HG03460 (cell line): ENCODE measurements at regions not wholly inside any gene's neighbourhood (a gene's known extent, or its start where the extent isn't known, plus 50 kb on each side); places are given as distances from the start of the nearest gene placed in this dataset.

Experiments
- ATAC-seq: cut with Tn5 transposase; IDR thresholded peaks from one replicate; pipeline ENCODE4 v1.9.1; 2021; ENCODE audit not compliant: unreplicated experiment

GRCh38 chr4:53778155-53778554 lies 186.9 kb upstream of the LNX1 start:
- ATAC-seq = no peak

- no peak for ATAC-seq
These were observed 186.1 kb upstream of the LNX1 start for GRCh38 chr4:53777244-53777984.

GRCh38 chr4:53776141-53776540 lies 184.9 kb upstream of the LNX1 start:
- ATAC-seq = no peak

- no peak for ATAC-seq
These were observed 184.1 kb upstream of the LNX1 start for GRCh38 chr4:53775381-53775780.

- ATAC-seq = no peak
These were observed 180.0 kb upstream of the LNX1 start for GRCh38 chr4:53771326-53771725.

DNA sequence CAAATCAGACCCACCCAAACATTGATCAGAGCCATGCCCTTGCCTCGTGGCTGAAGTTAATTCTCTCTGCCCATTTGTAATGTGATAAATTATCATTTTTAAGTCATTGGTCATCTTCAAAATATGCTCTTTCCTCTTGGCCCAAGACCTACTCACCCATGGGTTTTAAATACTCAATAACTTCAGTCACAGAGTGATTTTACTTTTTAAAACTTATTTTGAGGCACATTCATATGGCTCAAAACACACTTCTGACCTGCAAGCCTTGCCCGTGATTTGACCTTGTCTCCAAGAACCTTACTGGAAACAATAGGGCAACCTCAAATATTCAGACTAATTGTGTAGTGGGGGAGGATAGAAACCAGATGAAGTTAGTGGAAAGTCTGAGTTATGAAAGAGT lies 176.2 kb upstream of the LNX1 start:
- no peak for ATAC-seq

DNA sequence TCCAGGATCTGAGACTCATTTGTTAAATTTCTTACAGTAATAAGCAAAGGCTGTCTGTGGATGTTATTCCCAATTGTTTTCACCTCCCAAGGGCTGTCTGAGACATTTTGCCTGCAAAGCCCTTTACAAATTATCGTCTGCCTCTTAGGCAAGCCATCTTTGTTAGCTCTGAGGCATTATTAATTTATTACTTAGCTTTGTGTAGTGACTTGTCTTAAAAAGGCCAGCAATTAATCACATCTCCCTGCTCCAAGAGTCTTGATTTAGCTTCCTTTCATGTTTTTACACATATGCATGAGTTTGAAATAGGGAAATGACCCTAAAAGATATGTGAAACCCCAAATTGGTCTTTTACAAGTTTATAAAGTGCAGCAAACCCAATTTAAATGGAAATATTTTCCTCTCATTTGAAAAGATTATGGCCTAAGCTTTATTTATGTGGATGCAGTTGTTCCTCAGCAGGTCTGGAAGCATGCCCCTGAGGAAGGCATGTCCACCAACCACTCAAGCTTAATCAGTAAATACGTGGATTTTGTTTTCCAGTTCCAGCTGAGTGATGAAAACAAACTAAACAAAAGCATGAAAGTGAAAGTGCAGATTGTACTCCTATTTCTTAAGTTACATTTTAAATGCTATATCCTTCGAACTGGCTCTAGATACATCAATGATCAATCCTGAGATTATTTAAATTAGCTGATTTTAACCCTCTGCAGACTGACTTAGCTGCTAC lies 173.6 kb upstream of the LNX1 start:
- ATAC-seq = no peak

DNA sequence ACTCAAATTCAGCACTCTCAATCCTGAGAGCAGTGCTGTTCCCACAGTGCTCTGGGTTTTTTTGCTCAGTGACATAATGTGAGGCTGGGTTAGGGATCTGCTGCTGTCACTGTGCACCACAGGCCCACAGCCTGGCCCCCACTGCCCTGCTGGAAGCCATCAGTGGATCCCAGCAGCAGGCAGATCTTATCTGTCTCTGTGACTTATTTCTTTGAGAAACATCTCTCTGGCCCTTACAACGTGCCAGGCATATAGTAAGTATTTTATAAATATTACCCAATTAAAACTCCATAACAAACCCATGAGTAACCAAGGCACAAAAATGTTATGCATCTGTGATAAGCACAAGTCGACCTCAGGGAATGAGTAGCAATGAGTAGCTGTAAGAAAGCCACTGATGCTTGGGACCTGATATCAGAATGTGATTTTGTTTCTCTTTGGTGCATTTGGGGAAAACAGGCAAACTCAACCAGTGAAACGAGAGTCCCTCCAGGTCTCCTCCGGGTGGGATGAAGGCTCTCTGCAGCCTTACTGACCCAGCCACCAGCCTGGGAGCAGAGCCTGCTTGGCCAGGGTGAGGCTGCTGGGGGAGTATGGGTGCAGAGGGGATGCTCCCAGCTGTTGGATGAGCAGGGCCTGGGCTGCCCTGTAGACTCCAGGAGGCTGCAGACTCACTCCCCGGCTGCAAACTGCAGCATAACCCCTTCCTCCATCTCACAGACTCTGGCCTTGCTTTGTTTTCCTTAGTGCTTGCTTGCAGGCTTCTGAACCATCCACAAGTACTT lies 172.7 kb upstream of the LNX1 start:
- ATAC-seq = no peak

- no peak for ATAC-seq
These were observed 164.4 kb upstream of the LNX1 start for GRCh38 chr4:53755656-53756055.

DNA sequence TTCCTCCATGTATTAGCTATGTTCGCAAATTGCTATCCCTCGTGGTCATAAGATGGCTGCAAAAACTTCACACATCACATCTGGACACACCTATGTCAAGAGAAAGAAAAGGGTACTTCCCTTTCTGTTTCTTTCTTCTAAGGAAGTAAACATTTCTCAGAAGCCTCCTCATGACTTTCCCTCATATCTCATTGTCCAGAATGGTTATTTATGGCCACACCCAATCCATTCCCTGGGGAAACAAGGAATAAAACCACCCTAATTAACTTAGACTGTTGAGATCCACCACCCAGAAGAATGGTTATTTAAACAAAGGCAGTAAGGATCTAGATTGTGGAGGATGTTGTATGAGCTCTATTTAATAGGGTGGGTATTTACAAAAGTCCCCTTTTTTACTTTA lies 160.8 kb upstream of the LNX1 start:
- ATAC-seq = no peak

GRCh38 chr4:53748328-53748772 lies 157.1 kb upstream of the LNX1 start:
- peak; percentile 97 for ATAC-seq

DNA sequence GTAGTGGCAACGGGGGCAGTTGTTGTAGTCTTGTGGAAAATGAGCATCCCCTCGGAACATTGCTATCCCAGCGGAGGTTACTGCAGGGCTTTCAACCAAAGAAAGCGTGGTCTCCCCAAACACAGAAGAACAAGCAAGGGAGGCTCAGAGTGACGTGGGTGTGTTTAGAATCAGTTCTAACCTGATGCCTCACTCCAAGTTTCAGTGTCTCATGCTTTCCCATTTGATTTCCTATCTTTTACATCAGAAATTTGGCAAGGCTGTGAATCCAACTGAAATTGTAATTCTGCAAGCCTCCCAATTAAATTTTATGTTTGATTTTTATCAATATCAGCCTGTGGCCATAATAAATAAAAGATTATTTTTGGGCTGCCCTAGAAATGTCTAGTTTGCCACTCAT lies 156.1 kb upstream of the LNX1 start:
- no peak for ATAC-seq

- ATAC-seq = no peak
These were observed 153.3 kb upstream of the LNX1 start for GRCh38 chr4:53744446-53745160.

DNA sequence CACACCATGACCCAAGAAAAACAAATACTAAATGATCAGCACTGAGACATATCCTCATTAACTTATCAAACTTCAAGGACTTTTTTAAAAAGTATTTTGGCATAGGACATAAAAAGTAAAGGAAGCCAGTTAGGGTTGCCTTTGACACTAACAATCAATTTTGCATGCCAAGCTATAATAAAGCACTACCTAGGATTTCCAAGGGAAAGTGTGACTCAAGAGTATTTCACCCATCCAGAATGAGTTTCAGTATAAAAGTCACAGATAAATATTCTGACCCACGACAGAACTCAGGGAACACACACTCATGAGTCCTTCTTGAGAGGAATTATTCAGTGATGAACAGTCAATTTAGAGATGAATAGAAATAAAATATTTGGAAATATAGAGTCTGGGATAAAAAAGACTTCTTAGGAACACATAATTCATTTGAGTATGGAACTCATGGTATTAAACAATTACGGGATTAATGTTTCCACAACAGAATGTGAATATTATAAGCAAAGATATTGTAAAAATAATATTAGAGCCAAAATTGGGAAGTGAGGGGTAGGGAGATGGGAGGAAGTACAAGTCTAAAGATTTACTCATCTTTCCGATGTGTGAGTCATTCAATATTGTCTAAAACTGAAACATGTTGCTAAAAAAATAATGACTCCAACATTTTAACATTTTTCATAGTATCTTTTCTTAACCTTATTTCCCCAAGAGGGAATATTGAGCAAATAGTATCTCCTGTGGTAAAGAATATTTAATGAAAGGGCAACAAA lies 143.5 kb upstream of the LNX1 start:
- ATAC-seq = no peak

- no peak for ATAC-seq
These were observed 142.9 kb upstream of the LNX1 start for GRCh38 chr4:53734182-53734581.

DNA sequence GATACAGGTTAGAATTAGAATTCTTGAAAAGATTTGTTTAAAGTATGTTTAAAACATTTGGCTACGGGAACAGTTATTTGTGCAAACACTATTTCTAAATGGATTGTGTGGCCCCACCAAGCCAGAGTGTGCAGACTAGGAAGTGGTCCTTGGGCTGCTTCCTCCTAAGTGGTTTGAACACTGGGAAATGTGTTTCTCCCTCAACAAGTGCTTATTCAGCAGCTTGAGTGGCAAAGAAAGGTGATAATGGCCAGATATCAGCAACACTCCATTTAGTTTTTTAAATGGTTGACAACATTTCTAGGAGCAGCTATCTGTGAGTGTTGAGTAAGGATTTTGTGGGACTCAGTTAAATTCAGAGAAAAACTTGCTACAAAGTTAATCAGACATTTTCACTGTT lies 141.4 kb upstream of the LNX1 start:
- ATAC-seq = no peak

DNA sequence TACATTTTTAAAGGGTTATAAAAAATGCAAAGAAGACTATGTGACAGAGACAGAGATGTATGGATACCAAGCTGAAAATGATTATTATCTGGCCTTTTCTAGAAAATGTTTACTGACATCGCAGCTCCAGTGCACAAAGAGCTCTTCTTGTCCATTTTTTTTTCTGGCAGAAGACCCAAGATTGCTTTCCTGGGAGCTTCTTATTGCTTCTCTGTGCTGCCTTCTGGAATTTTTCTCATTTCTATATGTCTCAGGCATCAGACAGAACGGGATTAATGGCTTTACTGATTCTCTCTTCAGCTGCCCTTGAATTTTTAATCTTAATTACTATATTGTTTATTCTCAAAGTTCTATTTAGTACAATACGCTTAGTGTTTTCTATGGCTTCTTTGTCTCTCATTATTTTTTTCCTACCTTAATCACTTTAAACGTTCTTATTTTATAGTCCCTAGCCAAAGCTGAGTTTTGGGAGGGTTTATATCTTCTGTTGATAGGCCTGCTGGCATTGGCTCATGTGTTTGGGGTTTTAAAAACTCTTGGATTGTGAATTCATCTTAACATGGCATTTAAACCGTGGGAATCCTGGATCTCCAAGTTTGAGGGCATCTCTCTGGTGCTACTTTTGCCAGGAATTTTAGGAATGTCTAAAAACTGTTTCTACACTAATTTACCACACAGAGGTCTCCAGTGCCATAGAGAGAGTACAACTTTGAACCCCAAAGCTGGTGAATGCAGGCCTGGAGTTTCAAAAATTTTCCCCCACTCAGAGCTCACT lies 138.9 kb upstream of the LNX1 start:
- no peak for ATAC-seq

DNA sequence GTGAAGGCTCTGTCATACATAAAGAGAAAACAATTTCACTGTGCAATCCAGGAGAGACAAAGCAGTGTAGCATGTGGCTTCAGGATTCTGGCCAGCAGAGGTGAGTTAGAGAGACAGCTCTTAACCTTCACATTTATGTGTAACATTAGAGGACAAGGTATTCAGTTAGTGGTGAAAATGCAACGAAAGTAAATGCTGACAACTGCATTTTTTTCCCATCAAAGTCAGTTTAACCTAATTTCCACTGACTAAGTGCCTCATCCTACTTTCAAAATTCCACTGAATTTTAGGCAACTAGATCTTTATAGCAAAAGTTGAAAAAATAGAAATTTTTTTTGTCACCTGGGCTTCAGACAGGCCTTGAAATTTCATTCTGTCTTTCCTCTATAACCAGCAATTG lies 130.8 kb upstream of the LNX1 start:
- no peak for ATAC-seq

DNA sequence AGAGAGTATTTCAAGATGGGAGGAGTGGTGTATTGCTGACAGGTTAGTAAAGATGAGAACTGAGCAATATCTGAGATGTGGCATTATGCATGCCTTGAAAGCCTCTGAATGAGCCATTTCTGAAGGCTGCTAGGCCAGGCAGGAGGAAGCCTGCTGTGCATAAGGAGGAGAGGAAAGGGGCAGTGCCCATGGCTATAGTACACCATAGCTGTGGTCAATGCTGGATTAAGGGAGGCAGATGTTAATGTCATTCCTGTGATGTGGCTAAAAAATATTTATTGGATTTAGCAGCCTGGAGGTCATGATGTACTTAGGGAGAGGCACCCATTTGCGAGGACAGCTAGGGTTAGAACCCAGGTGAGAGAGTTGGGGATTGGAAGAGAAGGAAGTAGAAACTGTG lies 130.0 kb upstream of the LNX1 start:
- no peak for ATAC-seq

- ATAC-seq = no peak
These were observed 129.5 kb upstream of the LNX1 start for GRCh38 chr4:53720776-53721175.
